Nucleus accumbens (tissue), 56 donors: ENCODE measurements at regions not wholly inside any gene's neighbourhood (a gene's known extent, or its start where the extent isn't known, plus 50 kb on each side); places are given as distances from the start of the nearest gene placed in this dataset.

Source experiments
- DNase-seq, 56 donors: peaks; one replicate each; lab custom pipeline; 2025; lab: John Stamatoyannopoulos, UW

DNA sequence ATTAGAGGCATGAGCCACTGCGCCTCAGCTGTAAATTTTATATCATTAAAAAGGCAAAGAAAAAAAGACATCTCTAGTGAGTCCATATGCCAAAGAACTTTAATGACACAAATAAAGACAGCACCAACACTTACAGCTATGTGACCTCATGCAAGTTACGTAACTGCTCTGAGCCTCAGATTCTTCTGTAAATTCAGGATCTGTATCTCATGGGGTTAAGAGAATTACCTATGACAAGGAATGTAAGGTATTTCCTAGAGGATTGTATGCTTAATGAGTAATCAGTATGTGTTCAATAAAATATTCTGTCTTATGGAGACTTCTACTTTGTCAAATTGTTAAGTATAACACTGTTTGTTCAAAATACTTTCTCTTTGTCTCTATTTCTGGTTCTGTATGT is 274.0 kb upstream of the GLI3 start:
- DNase-seq = no peak

DNA sequence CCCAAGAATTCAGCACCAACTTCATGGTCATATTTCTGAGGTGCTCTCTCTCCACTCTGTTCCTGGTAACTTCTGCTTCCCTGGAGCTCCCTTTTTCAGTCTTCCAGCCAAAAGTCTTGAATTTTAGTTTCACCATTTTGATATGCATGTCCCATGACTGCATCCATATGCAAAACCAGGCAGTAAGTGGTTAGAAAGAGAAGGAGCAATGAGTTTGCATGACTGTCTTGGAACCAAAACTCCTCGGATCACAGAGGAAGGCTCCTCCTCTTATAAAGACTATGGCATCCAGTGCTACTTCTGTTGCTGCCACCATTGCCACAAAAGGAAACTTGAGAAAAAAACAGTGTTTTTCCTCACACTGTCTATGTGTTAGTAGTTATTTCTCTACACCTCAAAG is 269.1 kb upstream of the GLI3 start:
- no peak for DNase-seq

DNA sequence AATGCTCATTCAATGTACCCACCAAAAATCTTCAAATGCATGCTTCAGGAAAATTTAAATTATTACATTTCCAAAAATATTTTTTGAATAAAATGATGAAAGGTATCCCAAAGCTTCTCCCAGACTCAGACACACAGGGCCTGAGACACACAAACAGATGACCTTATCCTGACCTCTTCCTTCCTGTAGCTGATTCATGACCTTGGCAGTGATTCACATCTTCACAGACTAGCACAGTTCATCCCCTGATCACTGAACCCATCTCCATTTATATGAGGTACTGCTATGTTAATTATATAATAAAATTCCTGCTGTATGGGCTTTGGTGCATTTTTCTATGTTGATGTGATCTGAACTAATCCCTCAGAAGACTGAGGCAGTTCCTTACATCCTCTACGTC is 265.0 kb upstream of the GLI3 start:
- no peak for DNase-seq

DNA sequence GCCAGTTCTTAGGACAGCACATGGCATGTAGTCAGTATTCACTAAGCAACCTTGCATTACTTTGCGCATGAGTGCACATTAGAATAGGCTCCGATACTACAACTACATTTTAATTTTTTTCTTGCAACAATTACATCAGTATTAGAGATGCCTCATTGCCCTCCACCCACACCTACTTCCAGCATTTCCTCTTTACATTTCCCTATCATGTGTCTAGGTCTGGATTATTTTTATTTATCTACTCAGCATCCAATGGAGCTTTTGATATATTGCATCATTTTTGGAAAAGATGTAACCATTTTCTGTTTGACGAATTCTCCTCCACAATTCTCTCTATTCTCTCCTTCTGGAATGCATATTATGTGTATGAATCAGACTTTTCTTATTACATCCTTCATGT is 258.2 kb upstream of the GLI3 start:
- no peak for DNase-seq

DNA sequence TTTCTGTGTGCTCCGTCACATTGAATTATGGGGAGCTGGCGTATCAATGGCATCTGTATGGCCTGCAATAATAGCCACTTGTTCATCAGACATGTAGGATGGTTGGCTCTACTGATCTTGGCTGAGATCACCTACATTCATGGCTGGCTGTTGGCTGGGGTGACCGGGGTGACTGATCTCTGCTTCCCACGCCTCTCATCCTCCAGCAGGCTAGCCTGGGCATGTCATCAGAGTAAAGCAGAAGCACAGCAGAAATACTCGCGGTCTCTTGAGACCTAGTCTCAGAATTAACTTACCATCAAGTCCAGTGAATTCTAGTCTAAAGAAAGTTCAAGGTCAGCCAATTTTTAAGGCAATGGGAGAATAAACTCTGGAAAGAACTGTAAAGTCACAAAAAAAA is 257.7 kb upstream of the GLI3 start:
- DNase-seq = peak in 2 of 56 donors; percentile 2 to 9

DNA sequence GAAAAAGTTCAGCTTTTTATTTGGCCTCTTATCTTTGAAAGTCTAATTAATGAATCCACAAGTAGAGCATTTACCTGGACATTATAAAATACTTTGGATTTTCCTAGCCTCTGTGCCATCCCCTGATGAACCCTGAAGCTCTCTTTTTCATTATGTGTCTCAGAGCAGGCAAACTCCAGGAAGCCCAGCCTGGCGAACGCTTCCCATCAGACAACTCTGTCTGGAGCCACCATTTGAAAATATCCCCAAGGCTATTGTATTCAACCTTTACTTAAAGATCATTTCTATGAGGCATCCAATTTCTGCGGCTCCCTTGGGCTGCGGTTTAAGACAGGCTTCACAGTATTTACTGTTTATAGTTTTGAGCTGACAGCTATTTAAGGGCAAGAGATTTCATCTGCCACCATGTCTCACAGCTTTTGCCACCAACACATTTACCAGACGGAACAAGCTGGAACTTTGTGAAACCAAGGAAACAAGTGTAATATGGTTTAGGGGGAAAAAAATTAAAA is 257.2 kb upstream of the GLI3 start:
- no peak for DNase-seq

DNA sequence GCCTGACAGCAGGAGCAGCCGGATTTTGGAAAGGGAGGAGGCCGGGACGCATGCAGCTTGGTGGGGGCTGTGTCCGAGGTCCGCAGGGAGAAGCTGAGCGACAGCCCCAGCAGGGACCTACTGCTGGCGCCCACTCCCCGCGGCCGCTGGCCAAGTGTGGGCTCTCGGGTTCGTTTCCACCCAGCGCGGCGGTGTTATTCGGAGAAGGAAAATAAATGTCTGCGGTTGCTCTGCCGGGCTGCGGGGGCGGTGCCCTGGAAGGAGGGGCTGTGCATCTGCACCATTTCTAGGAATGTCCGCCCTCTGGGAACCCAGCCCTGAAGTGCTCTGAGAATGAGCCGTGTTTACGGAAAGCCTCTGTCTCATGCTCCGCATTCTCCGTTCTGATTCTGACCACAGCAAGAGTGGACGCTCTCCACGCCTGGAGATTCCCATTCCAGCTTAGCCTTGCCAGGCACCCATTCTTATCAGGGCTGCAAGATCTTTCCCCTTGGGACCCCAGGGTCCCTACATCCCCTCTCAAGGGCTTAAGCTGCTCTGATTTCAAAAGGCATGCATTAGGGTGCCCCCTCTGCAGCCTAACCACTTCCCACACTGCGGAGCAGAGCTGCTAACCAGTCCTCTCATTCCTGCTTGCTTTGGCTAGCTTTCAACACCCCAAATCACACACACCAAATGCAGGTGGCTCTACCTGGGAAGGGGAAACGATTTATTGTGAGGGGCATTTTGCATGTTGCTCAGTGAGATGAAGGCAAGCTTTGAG is 256.6 kb upstream of the GLI3 start:
- peak in 36 of 56 donors; percentile 5 to 71 (median 20) for DNase-seq

DNA sequence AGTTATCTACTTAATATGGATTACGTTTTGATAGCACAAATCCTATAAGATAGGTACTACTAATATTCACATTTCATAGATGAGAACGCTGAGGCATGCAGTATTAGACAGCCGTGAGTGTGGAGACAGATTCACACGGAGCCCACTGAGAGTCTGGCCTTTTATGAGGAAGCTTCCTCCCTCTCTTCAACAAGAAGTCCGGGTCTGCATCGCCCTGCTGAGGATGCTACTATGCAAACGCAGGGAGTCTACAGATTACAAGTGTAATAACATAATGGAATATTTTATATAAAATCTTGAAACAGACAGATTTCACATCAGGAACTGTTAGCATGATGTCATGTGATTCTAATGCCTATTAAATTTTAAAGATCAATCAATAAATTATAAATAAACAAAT is 255.9 kb upstream of the GLI3 start:
- DNase-seq = peak in 1 of 56 donors; percentile 1

DNA sequence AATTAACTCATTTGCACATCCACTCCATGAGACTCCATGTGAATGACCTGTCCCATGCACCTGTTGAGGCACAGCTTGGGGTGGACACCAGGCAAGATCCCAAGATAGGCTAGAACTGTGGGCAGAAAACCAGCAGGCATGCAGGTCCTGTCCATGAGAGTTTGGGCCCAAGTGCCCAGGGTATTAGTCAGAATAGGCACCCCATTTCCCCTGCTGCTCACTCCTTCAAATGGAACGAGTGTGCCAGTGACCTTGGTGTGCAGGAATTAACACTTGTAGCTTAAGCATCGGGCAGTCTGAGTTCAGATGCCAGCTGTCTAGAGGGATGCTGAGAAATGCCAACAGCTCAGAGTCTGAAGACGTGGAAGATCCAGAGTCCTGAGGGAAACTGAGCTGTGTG is 254.1 kb upstream of the GLI3 start:
- no peak for DNase-seq

DNA sequence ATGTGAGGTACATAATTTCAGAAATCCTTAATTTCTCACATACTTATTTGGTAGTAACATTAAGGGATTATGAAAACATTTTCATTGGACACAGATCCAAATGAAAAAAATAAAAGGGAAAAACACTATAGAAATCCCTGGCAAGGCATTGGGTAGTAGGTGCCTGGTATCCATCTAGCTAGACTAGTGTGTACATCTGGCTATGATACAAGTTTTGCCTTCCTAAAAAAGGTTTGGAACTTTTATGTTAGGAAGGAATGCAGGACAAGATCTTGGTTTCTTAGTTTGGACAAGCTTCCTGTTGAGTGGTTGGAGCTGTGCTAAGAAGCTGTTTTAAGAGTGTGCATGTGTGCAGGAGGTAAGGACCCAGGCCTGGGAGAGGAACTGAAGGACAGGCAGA is 252.3 kb upstream of the GLI3 start:
- no peak for DNase-seq

DNA sequence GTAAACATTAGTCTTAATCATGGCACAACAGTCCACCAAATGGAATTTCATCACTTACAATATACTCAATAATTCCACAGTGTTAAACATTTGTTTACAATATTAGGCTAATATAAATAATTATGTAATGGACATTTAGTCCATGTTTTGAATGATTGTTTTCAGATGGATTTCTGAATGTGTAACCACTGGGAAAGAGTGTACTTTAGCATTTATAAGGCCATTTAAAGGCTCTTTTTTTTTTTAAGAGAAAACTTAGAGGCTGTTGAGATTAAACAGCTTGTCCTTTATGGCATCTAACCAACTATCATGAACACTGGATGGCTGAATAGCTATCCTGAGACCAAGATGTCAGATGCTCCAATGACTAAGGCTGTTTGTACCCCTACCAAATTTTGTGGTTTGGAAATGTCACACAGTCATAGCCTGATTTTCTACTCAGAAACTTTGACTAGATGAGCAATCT is 248.3 kb upstream of the GLI3 start:
- no peak for DNase-seq

DNA sequence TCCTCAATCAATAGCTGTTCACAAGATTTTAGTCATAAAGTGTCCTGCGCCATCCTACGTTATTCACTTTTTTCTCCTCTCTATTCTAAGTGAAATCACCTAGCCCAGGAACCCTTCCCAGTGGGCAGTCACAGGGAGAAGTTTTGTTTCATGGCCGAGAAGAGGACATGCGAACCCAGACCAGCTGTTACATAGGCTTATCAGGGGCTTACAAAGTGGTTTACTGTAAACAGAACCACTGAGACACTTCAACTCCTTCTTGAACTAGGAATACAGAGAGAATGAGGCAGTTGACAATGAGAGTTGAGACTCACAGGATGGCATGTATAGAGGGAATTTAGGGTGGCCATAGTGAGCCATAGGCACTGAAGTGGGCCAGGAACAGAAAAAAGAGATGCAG is 246.9 kb upstream of the GLI3 start:
- DNase-seq = no peak

DNA sequence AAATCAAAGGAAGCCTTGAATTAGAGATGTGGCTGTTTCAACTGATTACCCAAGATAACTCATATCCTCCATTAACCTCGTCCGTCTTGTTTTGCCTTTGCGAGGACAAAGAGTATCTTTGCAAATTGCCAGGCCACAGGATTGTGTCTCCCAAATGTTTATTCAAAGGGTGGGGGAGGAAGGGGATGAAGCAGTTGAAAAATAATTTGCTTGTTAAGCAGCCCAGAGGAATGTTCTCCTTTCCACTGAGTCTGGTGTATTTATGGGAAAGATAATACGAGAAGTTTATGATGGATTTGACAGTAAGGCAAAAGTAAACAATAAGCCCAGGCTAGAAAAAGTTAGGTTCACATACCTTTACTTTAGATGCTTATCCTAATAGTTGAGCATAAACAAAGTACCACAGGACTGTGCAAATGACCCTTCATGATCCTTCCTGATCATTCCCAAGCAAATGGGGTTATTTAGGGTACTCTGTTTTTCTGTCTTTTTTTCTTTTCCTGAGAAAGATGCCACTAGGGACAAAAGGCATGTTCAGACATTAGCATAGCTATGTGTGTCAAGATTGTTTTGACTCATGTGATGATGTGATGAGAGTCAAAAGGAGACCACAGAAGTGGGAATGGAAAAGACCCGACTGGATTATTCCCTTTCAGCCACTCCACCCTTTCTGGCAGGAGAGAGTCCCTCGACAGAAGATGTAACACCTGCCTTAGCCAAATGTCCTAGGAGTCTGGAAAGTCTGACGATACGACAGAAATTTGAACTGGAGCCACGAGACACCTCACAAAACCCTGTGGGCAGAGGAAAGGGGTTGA is 243.0 kb upstream of the GLI3 start:
- DNase-seq = no peak

DNA sequence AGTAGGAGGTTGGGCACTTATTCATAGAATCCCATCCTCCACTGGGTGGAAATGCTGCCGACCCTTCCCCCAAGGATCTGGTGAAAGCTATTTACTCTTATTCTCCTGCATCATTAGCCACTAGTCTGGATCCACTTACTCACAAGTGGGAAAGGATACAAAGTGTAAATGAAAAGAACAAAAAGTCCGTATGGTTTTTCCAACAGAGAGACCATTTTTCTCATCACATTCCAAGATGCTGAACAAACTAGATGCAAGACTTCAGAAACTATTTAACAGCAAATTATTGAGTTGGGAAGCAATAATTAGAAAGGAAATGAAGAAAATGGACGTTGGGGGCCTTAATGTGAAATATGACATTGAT is 242.4 kb upstream of the GLI3 start:
- no peak for DNase-seq

DNA sequence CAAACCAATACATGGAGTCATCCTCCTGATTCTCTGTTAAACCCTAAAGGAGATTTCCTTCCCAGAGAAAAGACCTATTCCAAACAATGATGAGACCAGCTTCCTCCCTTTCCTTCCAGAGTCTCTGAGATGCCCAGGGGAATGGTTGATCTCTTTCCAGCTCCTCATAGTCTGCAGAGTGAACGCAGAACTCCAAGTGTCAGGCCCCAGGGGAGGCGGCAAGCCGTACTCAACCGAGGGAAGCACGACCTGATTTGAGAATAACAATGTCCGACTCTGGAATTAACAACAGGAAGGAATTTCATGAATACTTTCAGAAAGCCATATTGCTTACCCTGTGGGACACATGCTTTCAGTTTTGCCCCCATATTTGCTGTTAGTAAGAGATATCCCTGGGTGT is 241.7 kb upstream of the GLI3 start:
- no peak for DNase-seq

DNA sequence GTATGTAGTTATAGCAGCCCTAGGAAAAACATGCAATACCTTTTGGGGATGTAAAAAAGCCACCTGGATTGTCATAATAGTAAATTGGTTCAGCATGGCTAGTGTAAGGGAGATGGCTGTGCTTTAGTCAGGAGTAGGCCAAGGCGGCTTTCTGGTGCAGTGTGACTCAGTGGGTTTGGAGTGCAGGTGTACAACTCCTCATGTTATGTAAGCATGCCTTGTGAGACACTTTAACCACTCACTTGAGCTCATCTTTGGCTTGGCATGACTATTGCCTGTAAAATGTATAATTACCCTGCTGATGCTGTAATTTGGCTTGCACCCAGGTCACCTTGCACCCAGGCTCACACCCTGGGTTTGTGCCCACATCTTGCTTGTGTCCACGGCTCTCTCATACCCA is 239.2 kb upstream of the GLI3 start:
- DNase-seq = no peak

DNA sequence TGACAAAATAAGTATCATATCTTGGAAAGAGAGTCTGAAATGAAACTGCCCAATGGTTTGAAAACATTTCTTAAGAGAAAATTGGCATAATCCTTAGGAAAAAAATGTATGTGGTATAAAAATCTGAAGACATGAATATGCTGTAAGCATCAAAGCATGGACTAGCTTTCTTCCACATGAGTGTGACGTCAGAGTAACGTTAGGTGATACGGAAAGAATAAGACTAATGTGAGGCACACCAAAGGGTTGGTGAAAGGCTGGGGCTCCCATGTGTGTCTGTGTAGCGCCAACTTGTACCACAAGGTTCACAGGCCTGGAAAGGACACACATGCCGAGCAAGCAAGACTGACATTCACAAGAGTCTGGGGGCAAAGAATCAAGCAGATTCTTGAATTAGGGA is 238.1 kb upstream of the GLI3 start:
- DNase-seq = no peak

DNA sequence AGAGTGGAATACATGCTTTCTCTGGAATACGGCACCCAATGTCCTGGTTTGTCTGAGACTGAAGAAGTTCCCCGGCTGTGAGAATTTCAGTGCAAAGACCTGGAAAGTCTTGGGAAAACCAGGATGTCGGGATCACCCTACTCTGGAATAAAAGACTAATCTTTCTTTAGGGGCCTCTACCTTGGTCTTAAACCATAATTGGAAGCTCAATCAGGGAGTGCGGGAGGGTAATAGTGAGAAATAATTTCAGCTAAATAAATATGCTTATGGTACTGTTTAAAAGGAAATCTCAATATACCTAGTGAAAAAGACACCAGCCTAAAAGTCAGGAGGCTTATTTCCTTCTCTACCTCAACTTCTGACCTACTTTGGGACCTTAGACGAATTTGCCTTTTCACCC is 236.1 kb upstream of the GLI3 start:
- DNase-seq = no peak

DNA sequence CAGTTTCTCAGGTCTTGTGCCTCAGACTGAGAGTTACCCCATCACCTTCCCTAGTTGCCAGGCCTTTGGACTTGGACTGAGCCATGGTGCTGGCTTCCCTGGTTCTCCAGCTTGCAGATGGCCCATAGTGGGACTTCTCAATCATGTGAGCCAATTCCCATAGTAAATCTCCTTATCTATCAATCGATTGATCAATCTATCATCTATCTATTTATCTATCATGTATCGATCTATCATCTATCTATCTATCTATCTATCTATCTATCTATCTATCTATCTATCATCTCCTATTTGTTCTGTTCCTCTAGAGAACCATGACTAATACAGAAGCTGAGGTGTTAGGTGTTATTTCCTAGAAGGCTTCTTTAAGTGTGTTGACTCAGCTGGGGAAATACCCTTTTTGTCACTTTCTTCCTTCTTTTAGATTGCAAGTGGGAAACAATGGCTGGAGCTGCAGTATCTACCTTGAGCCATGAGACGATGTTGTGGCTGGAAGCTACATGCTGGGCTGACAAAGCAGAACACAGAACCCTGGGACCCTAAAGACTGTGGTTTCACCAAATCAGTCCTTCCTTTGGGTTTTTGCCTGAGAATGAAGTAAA is 234.7 kb upstream of the GLI3 start:
- no peak for DNase-seq

DNA sequence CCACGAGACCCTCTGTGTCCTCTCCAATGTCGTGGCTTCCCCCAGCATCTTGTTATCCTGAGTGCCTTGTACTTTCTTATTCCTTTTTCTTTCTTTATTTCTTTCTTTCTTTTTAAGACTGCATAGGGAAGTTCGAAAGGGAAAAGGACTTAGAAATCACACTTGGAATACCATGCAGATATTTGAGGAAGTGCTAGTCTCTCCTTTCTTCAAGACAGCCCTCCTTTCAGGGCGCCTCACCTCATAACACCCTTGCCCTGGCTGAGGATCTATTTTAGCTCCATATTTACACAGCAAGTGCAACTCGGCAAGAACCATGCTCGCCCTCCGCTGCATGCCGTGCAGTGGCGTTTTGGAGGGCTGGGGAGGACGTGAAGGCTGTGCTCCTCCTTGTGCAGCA is 232.3 kb upstream of the GLI3 start:
- no peak for DNase-seq

DNA sequence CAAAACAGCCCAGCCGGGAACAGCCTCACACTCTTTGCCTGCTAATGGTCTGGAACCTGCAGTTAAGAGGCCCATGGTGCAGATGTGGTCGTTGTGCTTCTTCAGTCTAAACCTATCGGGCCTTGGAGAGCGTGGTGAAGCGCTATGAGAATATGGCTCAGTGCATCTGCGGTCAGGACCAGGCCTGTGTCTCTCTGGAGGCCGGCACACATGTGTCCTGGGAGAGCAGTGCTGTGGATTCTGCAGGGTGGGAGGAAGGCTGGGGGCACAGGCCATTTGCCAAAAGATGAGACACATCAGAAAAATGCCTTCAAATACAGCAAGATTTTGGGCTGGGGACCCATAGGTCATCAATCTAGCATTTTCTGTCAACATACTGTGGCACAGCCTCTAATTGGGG is 231.5 kb upstream of the GLI3 start:
- no peak for DNase-seq

DNA sequence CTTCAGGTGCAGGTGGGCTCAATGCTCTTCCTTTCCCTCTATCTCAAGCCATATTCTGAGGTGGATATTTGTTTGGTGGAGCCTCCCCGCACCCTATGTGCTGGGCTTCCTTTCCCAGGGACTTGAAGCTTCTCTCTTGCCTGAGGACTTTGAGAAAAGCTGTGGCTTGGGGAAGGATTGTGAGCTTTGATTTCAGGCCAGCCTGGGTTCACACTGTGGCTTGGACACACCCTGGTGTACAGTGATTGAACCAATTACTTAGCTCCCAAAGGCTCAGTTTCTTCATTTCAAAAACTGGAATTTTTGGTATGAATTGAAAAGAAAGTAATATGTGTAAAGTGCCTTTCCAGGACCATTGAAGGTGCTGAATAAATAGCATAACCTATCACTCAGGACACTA is 224.5 kb upstream of the GLI3 start:
- no peak for DNase-seq
